EH (cell line): ENCODE measurements at regions not wholly inside any gene's neighbourhood (a gene's known extent, or its start where the extent isn't known, plus 50 kb on each side); places are given as distances from the start of the nearest gene placed in this dataset.
"Not testable (repeated sequence)": the region's sequence is repeated elsewhere in the genome, so short reads cannot be mapped to it uniquely, and the experiment has no call there.

Experiments
- DNase-seq: peaks from one replicate; pipeline ENCODE4 v3.0.0-alpha.2; 2015; ENCODE audit warnings: low read depth

DNA sequence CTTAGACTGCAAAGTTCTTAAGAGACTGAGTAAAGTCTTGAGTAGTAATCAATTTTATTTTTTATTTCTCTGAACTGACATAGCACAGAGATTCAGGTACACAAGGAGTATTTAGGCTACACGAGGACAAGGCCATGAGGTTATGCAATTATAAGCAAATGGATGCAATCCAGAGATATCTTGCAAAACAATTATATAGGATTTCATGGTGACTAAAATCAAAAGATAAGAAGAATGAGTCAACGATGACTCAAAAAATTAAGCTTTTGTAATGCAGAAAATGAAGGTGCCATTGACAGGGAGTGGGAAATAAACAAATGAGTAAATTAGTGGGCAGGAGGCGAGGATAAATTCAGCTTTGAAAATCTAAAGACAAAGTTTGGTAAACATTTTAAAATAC lies 66.7 kb upstream of the MYO3A start:
- no peak for DNase-seq

DNA sequence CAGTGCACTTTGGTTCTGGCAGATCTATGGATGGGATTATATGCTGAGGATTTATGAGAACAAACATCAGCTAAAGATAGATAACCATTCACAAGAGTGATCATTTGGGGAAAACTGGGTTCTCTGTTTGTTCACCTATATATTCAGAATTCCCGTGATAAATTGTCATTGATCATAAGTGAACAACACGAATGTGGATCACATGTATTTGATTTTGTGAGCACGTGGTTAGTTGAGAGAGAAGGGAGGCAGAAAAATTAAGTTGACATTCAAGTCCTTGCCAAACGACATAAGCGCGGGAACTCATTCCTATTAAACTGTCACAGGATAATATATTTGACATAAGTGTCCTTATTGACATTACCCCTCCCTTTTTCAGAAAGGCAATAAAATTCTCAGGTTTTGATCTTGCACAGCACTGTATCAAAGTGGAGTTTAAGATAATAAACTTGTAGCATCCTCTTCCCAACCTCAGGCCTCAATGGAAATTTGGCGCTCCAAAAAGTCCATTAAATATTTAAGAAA lies 64.9 kb upstream of the MYO3A start:
- DNase-seq: no peak

DNA sequence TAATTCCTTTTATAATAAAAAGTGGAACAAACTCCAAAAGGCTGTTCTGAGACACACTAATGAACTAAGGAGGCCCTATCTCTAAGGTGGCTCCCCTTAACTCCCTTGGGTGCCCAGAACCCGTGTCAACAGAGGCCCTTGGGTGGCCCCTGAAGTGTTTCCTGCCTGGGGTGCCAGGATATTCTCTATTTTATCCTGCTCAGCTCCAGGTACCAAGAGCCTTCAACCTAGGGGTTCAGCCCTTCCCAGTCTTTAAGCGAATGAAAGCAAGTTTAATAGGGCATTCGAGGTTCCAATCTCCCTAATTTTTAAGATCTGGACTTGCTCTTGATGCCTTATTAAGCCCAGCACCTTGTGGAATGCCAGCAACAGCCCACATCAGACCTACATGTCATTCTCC lies 64.4 kb upstream of the MYO3A start:
- DNase-seq: no peak

DNA sequence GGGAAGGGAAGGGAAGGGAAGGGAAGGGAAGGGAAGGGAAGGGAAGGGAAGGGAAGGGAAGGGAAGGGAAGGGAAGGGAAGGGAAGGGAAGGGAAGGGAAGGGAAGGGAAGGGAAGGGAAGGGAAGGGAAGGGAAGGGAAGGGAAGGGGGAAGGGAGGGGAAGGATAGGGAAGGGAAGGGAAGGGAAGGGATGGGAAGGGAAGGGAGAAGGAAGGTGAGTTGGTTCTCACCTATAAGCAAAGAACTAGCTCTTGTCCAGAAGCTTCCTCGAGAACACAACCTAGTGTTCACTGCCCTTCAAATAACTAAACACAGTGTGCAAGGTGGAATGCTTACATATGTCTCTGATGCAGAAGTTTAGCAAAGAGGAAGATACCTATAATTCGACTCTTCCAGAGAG lies 59.6 kb upstream of the MYO3A start:
- not testable (repeated sequence) for DNase-seq

DNA sequence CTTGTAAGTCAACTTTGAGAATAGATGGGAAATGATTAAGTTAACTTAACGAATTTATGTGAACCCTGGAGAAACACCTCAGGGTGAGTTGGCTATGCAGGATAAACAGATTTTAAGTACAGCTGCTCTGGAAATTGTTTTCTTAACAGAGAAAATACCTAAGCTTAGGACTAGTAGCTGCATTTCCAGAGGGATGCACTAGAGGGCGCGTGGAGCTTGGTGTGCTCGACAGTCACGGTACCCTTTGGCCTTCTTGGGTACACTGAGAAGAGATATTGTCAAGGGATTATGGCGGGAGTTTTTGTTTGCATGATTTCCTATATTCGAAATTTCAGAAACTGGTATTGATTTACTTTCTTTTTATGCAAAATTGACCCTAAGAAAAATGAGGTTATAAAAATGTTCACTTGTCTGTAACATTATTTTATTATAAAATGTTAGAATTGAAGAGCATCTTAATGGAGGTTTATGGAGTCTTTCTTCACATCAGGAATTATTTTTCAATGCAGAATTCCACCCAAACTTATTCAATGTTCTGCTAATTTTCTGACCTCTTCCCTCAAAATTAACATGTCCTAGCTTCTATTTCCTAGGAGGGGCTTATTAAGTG lies 58.4 kb upstream of the MYO3A start:
- peak; percentile 46 for DNase-seq

DNA sequence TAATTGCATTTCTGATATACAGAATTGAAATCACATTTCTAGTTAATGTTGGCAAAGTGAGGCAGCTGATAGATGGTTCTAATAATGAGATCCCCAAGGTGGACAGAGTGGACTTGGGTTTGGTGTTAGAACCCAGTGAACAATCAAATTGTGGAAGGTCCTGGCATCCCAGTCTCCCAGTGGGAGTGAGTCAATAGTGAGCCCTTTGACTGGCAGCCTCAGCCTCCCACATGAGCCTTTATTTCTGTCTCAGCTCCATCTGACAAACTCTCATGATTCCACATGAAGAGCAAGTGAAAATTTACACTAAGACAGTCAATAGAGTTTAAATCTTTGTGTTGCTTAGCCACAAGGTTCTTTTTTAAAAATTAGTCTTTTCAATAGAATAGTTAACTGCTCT lies 56.7 kb upstream of the MYO3A start:
- DNase-seq: no peak
